EH (cell line): ENCODE measurements at regions not wholly inside any gene's neighbourhood (a gene's known extent, or its start where the extent isn't known, plus 50 kb on each side); places are given as distances from the start of the nearest gene placed in this dataset.

Experiments used
- DNase-seq: peaks from one replicate; pipeline ENCODE4 v3.0.0-alpha.2; 2015; ENCODE audit warnings: low read depth

GRCh38 chr21:27017246-27017645 is 50.4 kb upstream of the ADAMTS5 start:
- DNase-seq = peak; percentile 78
